GM11168 (cell line): ENCODE measurements at regions not wholly inside any gene's neighbourhood (a gene's known extent, or its start where the extent isn't known, plus 50 kb on each side); places are given as distances from the start of the nearest gene placed in this dataset.

Experiments used
- in situ Hi-C: fragments of 300-500 bp; cut with MboI; formaldehyde crosslinking; loops from one replicate; pipeline ENCODE4 v1.12.0; 2022; ENCODE audit warnings: low sequenced_read_pairs; ENCODE audit not compliant: unreplicated experiment

GRCh38 chr10:44045020-44045419, 339.9 kb downstream of the CXCL12 start:
- in situ Hi-C loops: loop anchor here (25.0 kb wide), 2 partner anchors 358 to 817 kb away; no protein-coding TSS in a partner anchor

GRCh38 chr10:44044549-44044948, 340.3 kb downstream of the CXCL12 start:
- in situ Hi-C loops: loop anchor here (25.0 kb wide), 2 partner anchors 357 to 818 kb away; no protein-coding TSS in a partner anchor

- in situ Hi-C loops: loop anchor here (25.0 kb wide), 2 partner anchors 357 to 818 kb away; no protein-coding TSS in a partner anchor
These were observed 341.1 kb downstream of the CXCL12 start for GRCh38 chr10:44043646-44044375.

GRCh38 chr10:44042926-44043602, 341.8 kb downstream of the CXCL12 start:
- in situ Hi-C loops: loop anchor here (25.0 kb wide), 2 partner anchors 356 to 819 kb away; no protein-coding TSS in a partner anchor

GRCh38 chr10:44042075-44042770, 342.7 kb downstream of the CXCL12 start:
- in situ Hi-C loops: loop anchor here (25.0 kb wide), 2 partner anchors 355 to 820 kb away; no protein-coding TSS in a partner anchor

- in situ Hi-C loops: loop anchor here (25.0 kb wide), 2 partner anchors 352 to 823 kb away; no protein-coding TSS in a partner anchor
These were observed 345.3 kb downstream of the CXCL12 start for GRCh38 chr10:44039599-44039998.

- in situ Hi-C loops: loop anchor here (25.0 kb wide), 2 partner anchors 349 to 826 kb away; no protein-coding TSS in a partner anchor
These were observed 348.5 kb downstream of the CXCL12 start for GRCh38 chr10:44036425-44036824.

GRCh38 chr10:44035474-44036197, 349.3 kb downstream of the CXCL12 start:
- in situ Hi-C loops: loop anchor here (25.0 kb wide), 2 partner anchors 348 to 827 kb away; no protein-coding TSS in a partner anchor

GRCh38 chr10:44034946-44035345, 350.0 kb downstream of the CXCL12 start:
- in situ Hi-C loops: loop anchor here (25.0 kb wide), 2 partner anchors 348 to 827 kb away; no protein-coding TSS in a partner anchor

- in situ Hi-C loops: loop anchor here (25.0 kb wide), 2 partner anchors 346 to 829 kb away; no protein-coding TSS in a partner anchor
These were observed 351.9 kb downstream of the CXCL12 start for GRCh38 chr10:44033008-44033407.

- in situ Hi-C loops: loop anchor here (25.0 kb wide), 2 partner anchors 345 to 830 kb away; no protein-coding TSS in a partner anchor
These were observed 352.7 kb downstream of the CXCL12 start for GRCh38 chr10:44032216-44032615.

- in situ Hi-C loops: loop anchor here (25.0 kb wide), 2 partner anchors 343 to 832 kb away; no protein-coding TSS in a partner anchor
These were observed 354.2 kb downstream of the CXCL12 start for GRCh38 chr10:44030738-44031137.

- in situ Hi-C loops: loop anchor here (25.0 kb wide), 2 partner anchors 343 to 832 kb away; no protein-coding TSS in a partner anchor
These were observed 354.8 kb downstream of the CXCL12 start for GRCh38 chr10:44030132-44030531.

GRCh38 chr10:44028384-44029137, 356.3 kb downstream of the CXCL12 start:
- in situ Hi-C loops: loop anchor here (25.0 kb wide), 2 partner anchors 341 to 834 kb away; no protein-coding TSS in a partner anchor

GRCh38 chr10:44024356-44025116, 360.4 kb downstream of the CXCL12 start:
- in situ Hi-C loops: loop anchor here (25.0 kb wide), 2 partner anchors 337 to 838 kb away; no protein-coding TSS in a partner anchor

GRCh38 chr10:44023517-44023916, 361.4 kb downstream of the CXCL12 start:
- in situ Hi-C loops: no loop called here

- in situ Hi-C loops: no loop called here
These were observed 362.7 kb downstream of the CXCL12 start for GRCh38 chr10:44022203-44022602.
